Panc1 (cell line): ENCODE measurements at regions not wholly inside any gene's neighbourhood (a gene's known extent, or its start where the extent isn't known, plus 50 kb on each side); places are given as distances from the start of the nearest gene placed in this dataset.

Experiments used
- ATAC-seq: fragments of 200-7000 bp; cut with Tn5 transposase; 2 replicates; pipeline ENCODE4 v1.9.1; 2020; ENCODE audit warnings: mild to moderate bottlenecking, moderate library complexity
- BruUV-seq: library from RNA; stranded (reverse); fragments of 400-500 nt; replicated peaks from 2 replicates; lab custom pipeline; 2021; lab: Mats Ljungman, UMichigan
- CTCF ChIA-PET: fragments of 300-600 bp; sonication (Branson Sonifier 250); formaldehyde crosslinking; loops from one replicate; lab custom pipeline; 2022; ENCODE audit warnings: antibody characterized with exemption; lab: Charles Lee
- POLR2A ChIA-PET: fragments of 300-600 bp; sonication (Branson Sonifier 250); formaldehyde crosslinking; loops from one replicate; lab custom pipeline; 2022; ENCODE audit warnings: antibody characterized with exemption; lab: Charles Lee
- DNase-seq: peaks from one replicate; pipeline ENCODE4 v3.0.0-alpha.2; 2010; ENCODE audit warnings: low read depth, low spot score
- H3K27ac ChIP-seq: 2 replicates; pipeline ENCODE4 v1.5.1; 2011; ENCODE audit warnings: mild to moderate bottlenecking, low read length, inconsistent platforms
- H3K27me3 ChIP-seq: fragments of 200-500 bp; sonication (Bioruptor generic); 2 replicates; pipeline ENCODE4 v1.6.0; 2014; ENCODE audit warnings: low read length, inconsistent platforms; ENCODE audit not compliant: control insufficient read depth, insufficient read depth
- H3K36me3 ChIP-seq: fragments of 200-500 bp; sonication (Bioruptor generic); 2 replicates; pipeline ENCODE4 v1.5.1; 2014; ENCODE audit warnings: inconsistent platforms, mild to moderate bottlenecking, low read length, moderate library complexity; ENCODE audit not compliant: control insufficient read depth, insufficient read depth
- H3K4me1 ChIP-seq: 2 replicates; pipeline ENCODE4 v1.5.1; 2011; ENCODE audit warnings: inconsistent platforms, mild to moderate bottlenecking, low read length, moderate library complexity; ENCODE audit not compliant: control insufficient read depth, insufficient read depth
- H3K4me3 ChIP-seq, 2 experiments: 2 replicates each; pipeline ENCODE4 v1.5.1; 2011 to 2012; ENCODE audit warnings: low read depth in 2 of 2, low read length in 2 of 2, mild to moderate bottlenecking in 2 of 2, inconsistent platforms in 1 of 2, moderate library complexity in 1 of 2
- H3K9me3 ChIP-seq: fragments of 200-500 bp; sonication (Bioruptor generic); 2 replicates; pipeline ENCODE4 v1.5.1; 2014; ENCODE audit warnings: low read depth, mild to moderate bottlenecking, inconsistent platforms, low read length, moderate library complexity; ENCODE audit not compliant: control insufficient read depth, insufficient read depth
- CTCF ChIP-seq: fragments of 450-650 bp; IDR thresholded peaks from 2 replicates; pipeline ENCODE4 v1.5.1; 2017; ENCODE audit warnings: mild to moderate bottlenecking
- POLR2AphosphoS5 ChIP-seq: IDR thresholded peaks from 2 replicates; pipeline ENCODE4 v1.6.1; 2012; ENCODE audit warnings: mild to moderate bottlenecking, low read depth, low read length, moderate library complexity
- REST ChIP-seq, 2 experiments: IDR thresholded peaks; 2 replicates each; pipeline ENCODE4 v1.6.1; 2011 to 2012; ENCODE audit warnings: low read depth in 2 of 2, control low read depth in 1 of 2, low read length in 1 of 2, mild to moderate bottlenecking in 1 of 2, moderate library complexity in 1 of 2; ENCODE audit not compliant: insufficient read depth in 1 of 2
- SIN3A ChIP-seq: IDR thresholded peaks from 2 replicates; pipeline ENCODE4 v1.6.1; 2012; ENCODE audit warnings: low read depth, mild to moderate bottlenecking, low read length, moderate library complexity, borderline replicate concordance; ENCODE audit not compliant: insufficient read depth
- TCF7L2 ChIP-seq: IDR thresholded peaks from 2 replicates; pipeline ENCODE4 v1.6.1; 2011; ENCODE audit warnings: mild to moderate bottlenecking, low read depth, low read length, inconsistent platforms
- in situ Hi-C: cut with HindIII; loops from 2 replicates; pipeline ENCODE4 v1.10.0; 2016; ENCODE audit warnings: low sequenced_read_pairs, low pct_unique_long_range_greater_than_20kb
- intact Hi-C: fragments of 100-400 bp; cut with micrococcal nuclease; formaldehyde crosslinking; loops from one replicate; pipeline ENCODE4 v1.10.0; 2022; ENCODE audit not compliant: unreplicated experiment

- Histone ChIP-seq H3K36me3 (no peaks in the 10 kb centered on the region), H3K4me1 (no peaks in the 10 kb centered on the region), H3K27ac (no peak overlapping the region), H3K9me3 (no peaks in the 10 kb centered on the region), H3K4me3 (no peak overlapping the region), H3K27me3 (no peaks in the 10 kb centered on the region)
- POLR2A ChIA-PET: no interaction called here
- intact Hi-C loops (no loop called here), in situ Hi-C loops (no loop called here)
- TF ChIP-seq CTCF (no peak), SIN3A (no peak), POLR2AphosphoS5 (no peak), TCF7L2 (no peak), REST (IDR thresholded peaks at IDR 0.05; ENCODE audit: insufficient read depth in 1 of 2, low read depth in 2 of 2, low read length in 1 of 2) (no peak)
- DNase-seq (no peak), ATAC-seq (no peak)
- no TSS peak for BruUV-seq
- CTCF ChIA-PET: no interaction called here
Measured at GRCh38 chr5:8033261-8033660, 164.3 kb downstream of the MTRR start.

- H3K27me3 ChIP-seq: no peaks in the 10 kb centered on the region
- H3K4me1 ChIP-seq: no peaks in the 10 kb centered on the region
- H3K9me3 ChIP-seq: no peaks in the 10 kb centered on the region
- no peaks in the 10 kb centered on the region for H3K36me3 ChIP-seq
- CTCF ChIA-PET: no interaction called here
- DNase-seq (no peak), ATAC-seq (no peak)
- TF ChIP-seq CTCF (no peak), SIN3A (no peak), TCF7L2 (no peak), POLR2AphosphoS5 (no peak), REST (IDR thresholded peaks at IDR 0.05; ENCODE audit: insufficient read depth in 1 of 2, low read depth in 2 of 2, low read length in 1 of 2) (no peak)
- POLR2A ChIA-PET: no interaction called here
- no peak overlapping the region for H3K4me3 ChIP-seq
- in situ Hi-C loops (no loop called here), intact Hi-C loops (no loop called here)
- no TSS peak for BruUV-seq
- H3K27ac ChIP-seq: no peak overlapping the region
Measured at GRCh38 chr5:8034852-8035251, 165.9 kb downstream of the MTRR start.
